ENCODE measurements at regions not wholly inside any gene's neighbourhood (a gene's known extent, or its start where the extent isn't known, plus 50 kb on each side); places are given as distances from the start of the nearest gene placed in this dataset.
A peak's percentile ranks its signal among the peaks of the same experiment; 100 is the strongest.
"Not testable (repeated sequence)": the region's sequence is repeated elsewhere in the genome, so short reads cannot be mapped to it uniquely, and the experiment has no call there.

GRCh38 chr10:28733245-28733644 is 55.9 kb downstream of the BAMBI start:
- DNase-seq: no peak

- no peak for DNase-seq
Observed at GRCh38 chr10:28733647-28734046, 56.3 kb downstream of the BAMBI start.

- no peak for DNase-seq
Observed at GRCh38 chr10:28734938-28735759, 57.8 kb downstream of the BAMBI start.

GRCh38 chr10:28737096-28737495 is 59.8 kb downstream of the BAMBI start:
- peak in 2 of 51 donors; percentile 1 to 10 for DNase-seq

- no peak for DNase-seq
Observed at GRCh38 chr10:28738200-28738599, 60.9 kb downstream of the BAMBI start.

- DNase-seq: no peak
Observed at GRCh38 chr10:28743576-28743975, 66.3 kb downstream of the BAMBI start.

- DNase-seq: no peak
Observed at GRCh38 chr10:28744069-28744768, 66.9 kb downstream of the BAMBI start.

GRCh38 chr10:28754930-28755718 is 77.8 kb downstream of the BAMBI start:
- no peak for DNase-seq

GRCh38 chr10:28761084-28761846 is 83.9 kb downstream of the BAMBI start:
- peak in 2 of 51 donors; percentile 2 to 4 for DNase-seq

- no peak for DNase-seq
Observed at GRCh38 chr10:28763471-28764170, 86.3 kb downstream of the BAMBI start.

- DNase-seq: no peak
Observed at GRCh38 chr10:28765641-28766040, 88.3 kb downstream of the BAMBI start.

- peak in 31 of 51 donors; percentile 8 to 67 (median 19) for DNase-seq
Observed at GRCh38 chr10:28768227-28768626, 90.9 kb downstream of the BAMBI start.

GRCh38 chr10:28769091-28769604 is 91.8 kb downstream of the BAMBI start:
- no peak for DNase-seq

- DNase-seq: not testable (repeated sequence)
Observed at GRCh38 chr10:28771580-28772090, 94.3 kb downstream of the BAMBI start.

- no peak for DNase-seq
Observed at GRCh38 chr10:28774051-28774995, 97.0 kb downstream of the BAMBI start.

GRCh38 chr10:28775773-28776172 is 98.5 kb downstream of the BAMBI start:
- DNase-seq: no peak

GRCh38 chr10:28776519-28776918 is 99.2 kb downstream of the BAMBI start:
- no peak for DNase-seq

- no peak for DNase-seq
Observed at GRCh38 chr10:28777911-28778310, 100.6 kb downstream of the BAMBI start.

GRCh38 chr10:28778524-28778923 is 101.2 kb downstream of the BAMBI start:
- no peak for DNase-seq
